Dermis blood vessel endothelial cell (primary cell): ENCODE measurements at regions not wholly inside any gene's neighbourhood (a gene's known extent, or its start where the extent isn't known, plus 50 kb on each side); places are given as distances from the start of the nearest gene placed in this dataset.
"Not testable (repeated sequence)": the region's sequence is repeated elsewhere in the genome, so short reads cannot be mapped to it uniquely, and the experiment has no call there.

Source experiments
- DNase-seq: peaks from one replicate; pipeline ENCODE4 v3.0.0; 2010

- DNase-seq, result no peak
These were observed 107.9 kb upstream of the FAM174B start for GRCh38 chr15:92763459-92763858.

- not testable (repeated sequence) for DNase-seq
These were observed 112.6 kb upstream of the FAM174B start for GRCh38 chr15:92768131-92768530.

- no peak for DNase-seq
These were observed 115.1 kb upstream of the FAM174B start for GRCh38 chr15:92770641-92771040.

GRCh38 chr15:92772061-92772460 is 116.5 kb upstream of the FAM174B start:
- no peak for DNase-seq

GRCh38 chr15:92772626-92773244 is 117.2 kb upstream of the FAM174B start:
- DNase-seq, result no peak

- no peak for DNase-seq
These were observed 117.8 kb upstream of the FAM174B start for GRCh38 chr15:92773340-92773739.

GRCh38 chr15:92779874-92780273 is 120.2 kb upstream of the CHD2 start:
- no peak for DNase-seq

- no peak for DNase-seq
These were observed 119.3 kb upstream of the CHD2 start for GRCh38 chr15:92780843-92781242.

- no peak for DNase-seq
These were observed 118.1 kb upstream of the CHD2 start for GRCh38 chr15:92781925-92782453.

GRCh38 chr15:92787116-92787515 is 113.0 kb upstream of the CHD2 start:
- DNase-seq, result no peak

GRCh38 chr15:92788196-92788595 is 111.9 kb upstream of the CHD2 start:
- no peak for DNase-seq

- DNase-seq, result not testable (repeated sequence)
These were observed 111.3 kb upstream of the CHD2 start for GRCh38 chr15:92788793-92789192.

- no peak for DNase-seq
These were observed 103.9 kb upstream of the CHD2 start for GRCh38 chr15:92796161-92796611.

GRCh38 chr15:92797168-92798052 is 102.7 kb upstream of the CHD2 start:
- peak; percentile 89 for DNase-seq

- DNase-seq, result no peak
These were observed 100.1 kb upstream of the CHD2 start for GRCh38 chr15:92800013-92800412.

- DNase-seq, result not testable (repeated sequence)
These were observed 99.6 kb upstream of the CHD2 start for GRCh38 chr15:92800416-92801055.

- not testable (repeated sequence) for DNase-seq
These were observed 98.9 kb upstream of the CHD2 start for GRCh38 chr15:92801056-92801773.

- no peak for DNase-seq
These were observed 98.2 kb upstream of the CHD2 start for GRCh38 chr15:92801774-92802464.

GRCh38 chr15:92803536-92803851 is 96.6 kb upstream of the CHD2 start:
- no peak for DNase-seq

GRCh38 chr15:92803852-92804609 is 96.1 kb upstream of the CHD2 start:
- peak; percentile 76 for DNase-seq

GRCh38 chr15:92804610-92804936 is 95.6 kb upstream of the CHD2 start:
- not testable (repeated sequence) for DNase-seq
